Suppressor macrophage treated with lipopolysaccharide for 4 hours (primary cell): ENCODE measurements at regions not wholly inside any gene's neighbourhood (a gene's known extent, or its start where the extent isn't known, plus 50 kb on each side); places are given as distances from the start of the nearest gene placed in this dataset.

Experiments
- DNase-seq: peaks from one replicate; pipeline ENCODE4 v3.0.0-alpha.2; 2020

DNA sequence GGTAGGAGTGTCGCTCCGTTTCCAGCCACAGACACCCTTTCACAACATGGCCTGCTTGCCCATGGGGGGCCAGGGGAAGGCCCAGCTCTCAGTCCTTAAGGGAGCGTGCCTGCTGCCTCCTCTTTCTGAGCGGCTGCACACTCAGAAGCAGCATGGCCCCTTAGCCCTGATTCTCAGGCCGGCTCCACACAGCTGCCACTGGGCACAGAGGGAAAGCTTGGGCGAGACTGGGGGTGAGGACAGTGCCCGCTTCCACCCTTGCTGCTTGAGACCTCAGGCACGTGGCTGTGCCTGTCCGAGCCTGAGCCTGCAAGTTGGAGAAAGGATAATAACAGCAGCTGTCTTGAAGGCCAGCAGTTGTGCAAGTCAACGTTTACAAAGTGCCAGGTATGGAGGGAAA is 416.3 kb downstream of the SHANK2 start:
- no peak for DNase-seq

DNA sequence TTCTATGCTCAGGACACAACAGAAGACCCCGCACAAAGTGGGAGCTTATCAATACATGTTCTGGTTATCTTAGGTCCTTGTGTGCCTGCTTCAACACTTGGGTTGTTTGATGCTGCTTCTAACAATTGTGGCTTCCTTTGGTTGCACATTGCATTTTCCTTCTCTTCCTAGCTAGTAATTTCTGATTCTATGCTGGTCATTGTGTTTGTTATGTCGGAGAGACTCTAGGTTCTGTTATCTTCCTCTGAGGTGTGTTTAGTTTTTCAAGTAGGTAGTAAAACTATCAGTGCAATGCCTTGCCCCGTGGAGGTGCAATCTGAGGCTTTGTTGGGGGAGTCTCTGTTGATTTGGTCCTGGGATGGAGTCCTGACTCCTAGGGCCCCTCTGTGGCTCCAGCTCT is 414.2 kb downstream of the SHANK2 start:
- no peak for DNase-seq

DNA sequence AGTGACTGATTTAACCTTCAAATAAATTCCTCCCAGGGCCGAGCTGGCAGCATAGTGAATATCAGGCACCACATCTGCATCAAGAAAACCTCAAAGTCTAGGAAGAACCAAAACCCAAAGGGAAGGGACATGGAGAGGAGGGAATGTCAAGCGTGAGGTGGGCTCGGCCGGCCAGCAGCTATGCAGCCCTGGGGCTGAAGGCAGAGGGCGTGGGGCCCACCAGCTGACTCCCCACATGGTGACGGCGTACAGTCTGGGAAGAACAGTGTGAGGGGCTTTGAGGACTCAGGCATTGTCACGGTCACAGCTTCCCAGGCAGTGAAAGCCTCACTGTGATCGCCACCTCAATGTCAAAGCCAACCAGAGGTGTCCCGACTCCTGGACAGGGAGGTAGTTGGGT is 412.5 kb downstream of the SHANK2 start:
- no peak for DNase-seq

DNA sequence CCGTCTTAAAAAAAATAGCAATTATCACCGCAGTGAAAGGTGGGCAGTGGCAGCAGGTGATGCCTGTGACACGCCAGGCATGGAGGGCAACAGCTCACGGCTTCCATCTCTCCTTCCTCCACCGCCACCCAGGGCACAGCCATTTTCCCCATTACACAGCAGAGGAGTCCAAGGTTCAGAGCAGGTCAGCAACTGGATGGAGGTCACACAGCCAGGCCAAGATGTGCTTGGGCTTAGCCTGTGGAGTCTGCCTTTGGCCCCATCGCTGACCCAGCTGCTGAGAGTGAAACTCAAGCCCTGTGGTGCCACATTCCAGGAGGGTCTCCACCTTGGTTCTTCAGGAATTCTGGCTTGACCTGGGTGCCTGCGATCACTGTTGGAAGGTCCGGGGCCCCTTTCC is 411.1 kb downstream of the SHANK2 start:
- no peak for DNase-seq

DNA sequence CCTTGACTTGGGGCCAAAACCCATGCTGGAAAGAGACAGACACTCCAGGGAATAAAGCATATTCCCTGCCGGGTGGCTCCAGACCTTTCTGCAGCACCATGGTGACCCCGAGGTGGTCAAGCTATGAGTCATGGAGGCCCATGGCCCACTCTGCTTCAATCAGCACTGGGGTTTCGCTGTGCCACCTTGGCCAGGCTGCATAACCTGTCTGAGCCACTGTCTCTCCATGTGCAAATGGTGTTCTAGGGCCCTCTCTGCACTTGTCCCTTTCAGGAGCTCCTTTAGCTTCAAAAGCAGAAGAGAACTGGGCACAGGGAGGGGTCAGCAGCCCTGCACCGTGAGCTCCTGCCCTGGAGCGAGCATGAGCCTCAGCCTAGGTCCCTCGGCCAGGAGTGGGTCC is 410.1 kb downstream of the SHANK2 start:
- no peak for DNase-seq

DNA sequence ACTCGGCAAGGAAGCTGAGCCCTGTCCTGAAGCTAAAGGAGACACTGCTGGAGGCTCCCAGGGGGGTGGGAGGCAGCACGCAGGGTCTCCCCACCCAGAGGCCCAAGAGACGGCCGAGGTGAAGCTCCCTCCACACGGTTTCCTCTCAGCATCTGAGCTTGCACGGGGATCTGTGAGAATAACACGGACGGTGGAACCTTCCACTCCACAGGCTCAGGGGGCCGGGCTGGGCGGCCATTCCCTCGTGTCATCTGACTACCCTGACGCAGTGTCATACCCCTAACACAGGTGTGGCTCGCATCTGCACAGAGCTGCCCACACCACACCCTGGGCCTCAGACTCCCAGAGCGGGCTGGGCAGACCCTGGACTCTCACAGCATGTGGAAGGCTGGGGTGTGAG is 409.7 kb downstream of the SHANK2 start:
- DNase-seq = no peak

DNA sequence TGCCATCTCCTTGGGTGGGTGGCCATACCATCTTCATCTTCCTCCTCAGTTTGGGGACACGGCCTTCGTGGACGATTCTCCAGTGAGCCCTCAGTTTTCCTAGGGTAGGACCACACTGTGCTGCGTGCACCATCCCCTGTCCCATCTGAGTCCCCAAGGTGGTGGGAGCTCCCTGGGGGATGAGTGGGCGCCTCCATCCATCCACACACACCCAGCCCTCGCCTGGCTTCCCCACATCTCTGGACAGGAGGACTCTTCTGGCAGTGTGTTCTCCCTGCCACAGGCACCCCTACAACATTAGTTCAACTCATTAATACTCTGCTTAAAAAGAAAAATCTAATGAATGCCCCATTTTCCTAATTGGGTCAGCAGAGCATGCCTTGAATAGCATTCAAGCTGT is 408.5 kb downstream of the SHANK2 start:
- DNase-seq = no peak

DNA sequence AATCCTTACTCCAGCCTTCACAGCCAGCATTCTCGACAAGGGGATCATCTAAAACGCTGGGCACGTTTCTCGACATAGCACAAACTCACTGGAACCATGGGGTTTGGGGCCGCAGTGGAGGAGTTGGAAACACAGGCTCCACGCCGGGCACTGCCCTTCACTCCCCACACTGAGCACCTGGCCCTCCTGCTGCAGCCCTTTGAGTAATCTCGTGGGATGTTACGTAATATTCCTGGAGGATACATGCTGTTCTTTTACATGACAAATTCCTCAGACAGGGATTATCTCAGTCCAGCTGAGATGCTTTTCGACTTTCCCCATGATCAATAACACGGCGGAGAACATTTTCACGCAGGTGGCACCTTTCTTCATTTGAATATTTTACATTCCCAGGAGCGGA is 408.0 kb downstream of the SHANK2 start:
- no peak for DNase-seq

- DNase-seq = no peak
These were observed 406.8 kb downstream of the SHANK2 start for GRCh38 chr11:70845591-70846041.

GRCh38 chr11:70846781-70847655 is 405.4 kb downstream of the SHANK2 start:
- no peak for DNase-seq

DNA sequence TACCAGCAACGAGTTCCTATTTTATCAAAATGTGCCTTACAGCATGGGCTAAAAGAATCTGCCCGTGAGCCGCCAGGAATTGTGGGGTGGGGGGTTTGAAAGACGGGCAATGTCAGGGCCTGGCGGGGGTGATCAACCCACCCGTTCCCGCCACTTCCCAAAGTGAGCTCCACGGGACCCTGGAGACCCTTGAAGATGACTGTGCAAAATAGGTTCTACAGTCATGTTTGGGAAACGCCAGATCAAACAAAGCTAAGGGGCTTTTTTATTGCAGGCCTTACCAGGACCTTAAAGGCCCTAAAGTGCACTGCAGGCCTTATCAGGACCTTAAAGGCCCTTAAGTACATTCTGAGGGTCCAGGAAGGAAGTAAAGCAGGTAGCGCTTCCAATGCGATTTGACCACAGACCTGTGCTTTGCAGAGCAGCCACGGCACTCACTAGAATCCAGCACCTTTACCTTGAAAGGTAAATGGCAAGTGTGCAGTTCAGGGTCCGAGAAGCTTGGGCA is 404.1 kb downstream of the SHANK2 start:
- DNase-seq = no peak

- DNase-seq = no peak
These were observed 403.3 kb downstream of the SHANK2 start for GRCh38 chr11:70849031-70849430.

GRCh38 chr11:70851308-70851707 is 401.1 kb downstream of the SHANK2 start:
- DNase-seq = no peak

GRCh38 chr11:70851907-70852306 is 400.5 kb downstream of the SHANK2 start:
- DNase-seq = no peak

- DNase-seq = no peak
These were observed 399.2 kb downstream of the SHANK2 start for GRCh38 chr11:70853068-70853769.

GRCh38 chr11:70853770-70854108 is 398.6 kb downstream of the SHANK2 start:
- DNase-seq = no peak

DNA sequence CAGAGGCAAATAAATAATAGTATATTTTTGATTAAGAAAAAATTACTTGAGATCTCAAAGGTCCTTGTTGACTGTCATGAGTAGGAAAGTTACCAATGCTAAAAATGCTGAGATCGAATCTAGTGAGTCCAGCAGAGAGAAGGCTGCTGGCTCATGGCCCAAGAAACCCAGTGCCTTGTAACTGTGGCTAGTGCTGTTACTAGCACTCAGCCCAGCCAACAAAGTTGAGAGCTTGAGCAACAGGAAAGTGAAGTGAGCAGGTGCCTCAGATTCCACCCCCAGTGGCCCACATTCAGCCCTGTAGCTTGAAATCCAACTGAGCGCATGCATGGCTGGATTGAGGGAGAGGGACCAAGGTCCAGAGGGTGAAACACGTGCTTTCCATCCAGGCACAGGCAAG is 398.2 kb downstream of the SHANK2 start:
- no peak for DNase-seq

DNA sequence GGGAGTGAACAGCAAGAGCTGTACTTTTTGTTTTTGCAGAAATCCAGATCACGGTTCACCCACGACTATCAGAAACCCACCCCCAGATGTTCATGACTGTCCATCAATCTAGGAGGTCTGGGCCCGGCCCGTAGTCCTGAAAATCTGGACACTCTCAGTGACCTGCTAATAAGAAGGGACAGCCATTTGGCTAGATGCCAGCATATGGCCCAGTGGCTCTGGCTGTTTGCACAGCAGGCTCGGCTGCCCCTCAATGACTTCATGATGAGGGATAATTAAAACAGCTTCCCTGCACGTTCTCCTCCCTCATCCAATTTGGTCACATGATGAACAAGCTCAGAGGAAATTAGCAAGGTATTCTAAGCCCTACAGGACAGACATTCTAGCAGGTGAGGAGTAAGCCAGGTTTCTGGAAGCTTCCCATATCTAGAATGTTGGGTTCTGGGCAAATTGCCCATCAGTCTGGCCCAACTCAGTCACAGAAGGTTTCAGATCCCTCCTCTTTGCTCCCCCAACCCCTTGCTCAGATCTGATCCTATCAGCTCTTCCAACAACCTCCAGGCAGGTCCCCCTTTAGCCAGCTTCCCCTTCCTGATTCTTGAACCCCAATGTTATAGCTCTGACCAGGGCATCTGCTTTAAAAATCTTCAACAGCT is 397.3 kb downstream of the SHANK2 start:
- no peak for DNase-seq

DNA sequence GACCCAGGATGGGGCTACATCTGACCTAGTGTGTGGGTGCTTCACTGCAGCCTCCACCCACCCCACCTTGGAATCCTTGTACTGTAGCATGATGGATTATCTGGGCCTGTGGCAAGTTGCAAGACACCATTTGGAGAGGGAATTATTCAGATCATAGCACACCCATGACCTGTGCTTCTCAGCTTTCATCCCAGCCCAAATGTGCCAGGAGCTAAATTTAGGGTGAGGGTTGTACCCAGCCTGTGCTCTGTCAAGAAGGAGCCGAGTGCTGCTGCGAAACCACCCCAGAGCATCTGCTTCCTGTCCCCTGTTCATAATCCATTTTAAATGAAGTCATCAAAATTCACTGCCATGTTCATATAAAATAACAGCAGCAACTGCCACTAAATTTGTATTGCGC is 394.5 kb downstream of the SHANK2 start:
- DNase-seq = no peak

DNA sequence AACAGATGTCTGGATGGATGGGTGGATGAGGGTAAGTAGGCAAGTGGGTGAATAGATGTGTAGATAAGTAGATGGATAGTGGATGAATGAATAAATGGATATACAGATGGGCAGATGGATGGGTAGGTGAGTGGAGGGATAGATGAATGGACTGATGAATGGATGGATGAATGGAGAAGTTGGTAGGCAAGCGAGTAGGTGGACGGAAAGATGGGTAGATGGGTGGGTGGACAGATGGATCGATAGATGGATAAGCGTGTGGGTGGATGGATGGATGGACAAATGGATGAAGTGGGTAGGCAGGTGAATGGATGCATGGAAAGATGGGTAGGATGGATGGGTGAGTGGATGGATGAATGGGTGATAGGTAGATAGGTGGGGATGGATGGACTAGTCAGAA is 393.2 kb downstream of the SHANK2 start:
- no peak for DNase-seq

- DNase-seq = no peak
These were observed 391.5 kb downstream of the SHANK2 start for GRCh38 chr11:70860888-70861287.

DNA sequence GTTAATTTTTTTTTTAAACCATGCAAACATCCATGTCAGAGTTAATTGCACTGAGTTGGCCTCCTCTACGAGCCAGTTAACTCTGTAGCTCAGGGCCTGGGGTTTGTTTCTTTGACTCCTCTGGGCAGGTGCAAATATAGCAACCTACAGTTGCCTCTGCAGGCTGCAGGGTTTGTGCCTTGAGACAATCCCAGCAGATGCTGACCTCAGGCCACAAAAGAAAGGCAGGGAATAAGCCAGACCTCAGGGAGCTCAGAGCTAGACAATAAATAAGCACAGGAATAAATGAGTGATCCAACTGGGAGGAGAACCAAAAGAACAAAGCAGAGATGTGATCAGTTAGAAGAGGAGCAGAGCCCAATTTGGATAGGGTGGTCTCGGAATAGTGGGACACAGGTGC is 390.8 kb downstream of the SHANK2 start:
- DNase-seq = no peak

DNA sequence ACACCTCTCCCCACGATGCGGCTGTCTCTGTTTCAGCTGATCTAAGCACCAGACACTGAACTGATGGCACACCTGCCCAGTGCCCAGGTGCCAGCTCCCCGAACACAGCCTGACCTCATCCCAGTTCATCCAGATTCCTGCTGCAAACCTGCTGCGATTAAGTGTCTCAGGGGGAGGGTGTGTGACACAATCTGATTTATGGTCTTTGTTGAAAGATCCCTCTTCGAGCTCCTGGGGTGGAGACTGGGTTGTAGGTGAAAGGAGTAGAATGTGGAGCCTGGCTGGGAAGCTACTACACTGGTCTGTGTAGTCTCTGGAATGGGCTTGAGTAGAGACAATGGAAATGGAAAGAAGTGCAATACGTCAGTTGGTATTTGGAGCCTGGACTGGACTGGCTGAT is 390.3 kb downstream of the SHANK2 start:
- DNase-seq = no peak

DNA sequence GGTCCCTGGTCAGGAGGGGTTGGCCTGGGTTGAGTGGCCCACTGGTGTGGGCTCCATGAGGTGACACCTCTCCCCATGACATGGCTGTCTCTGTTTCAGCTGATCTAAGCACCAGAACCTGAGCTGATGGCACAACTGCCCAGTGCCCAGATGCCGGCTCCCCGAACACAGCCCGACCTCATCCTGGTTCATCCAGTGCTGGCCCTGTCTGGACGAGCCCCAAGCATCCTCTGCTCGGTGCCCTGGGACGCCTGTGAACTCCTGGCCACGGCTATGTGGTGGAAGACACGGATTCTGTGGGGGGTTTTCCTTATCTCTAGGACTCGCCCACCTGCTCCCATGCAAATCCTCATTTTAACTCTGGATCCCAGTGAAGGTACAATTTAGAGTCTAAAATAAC is 389.2 kb downstream of the SHANK2 start:
- DNase-seq = no peak
